DND-41 (cell line): ENCODE measurements at regions not wholly inside any gene's neighbourhood (a gene's known extent, or its start where the extent isn't known, plus 50 kb on each side); places are given as distances from the start of the nearest gene placed in this dataset.

Source experiments
- ATAC-seq: fragments of 200-7000 bp; cut with Tn5 transposase; 3 replicates; pipeline ENCODE4 v1.9.1; 2021; ENCODE audit warnings: low read depth; ENCODE audit not compliant: insufficient read depth
- DNase-seq: peaks from one replicate; pipeline ENCODE4 v3.0.0-alpha.2; 2020
- H2AFZ ChIP-seq: 2 replicates; pipeline ENCODE4 v1.6.0; 2012; ENCODE audit warnings: low read depth, low read length
- H3K27ac ChIP-seq: 2 replicates; pipeline ENCODE4 v1.5.1; 2012; ENCODE audit warnings: low read length, inconsistent platforms
- H3K27me3 ChIP-seq: fragments of 200-600 bp; sonication (generic); 2 replicates; pipeline ENCODE4 v1.6.0; 2012; ENCODE audit warnings: low read length, mild to moderate bottlenecking, inconsistent platforms; ENCODE audit not compliant: insufficient read depth, poor library complexity
- H3K36me3 ChIP-seq: 2 replicates; pipeline ENCODE4 v1.5.1; 2012; ENCODE audit warnings: low read length, inconsistent platforms; ENCODE audit not compliant: insufficient read depth
- H3K4me1 ChIP-seq: 2 replicates; pipeline ENCODE4 v1.5.1; 2012; ENCODE audit warnings: mild to moderate bottlenecking, low read length; ENCODE audit not compliant: insufficient read depth
- H3K4me2 ChIP-seq: 2 replicates; pipeline ENCODE4 v1.6.0; 2012; ENCODE audit warnings: mild to moderate bottlenecking, moderate library complexity, low read length, inconsistent platforms; ENCODE audit not compliant: insufficient read depth
- H3K4me3 ChIP-seq, 2 experiments: fragments of 200-600 bp in 1 of 2; shearing (Covaris generic) in 1 of 2; 2 replicates each; pipeline ENCODE4 v1.5.1; 2012 to 2016; ENCODE audit warnings: inconsistent platforms in 2 of 2, low read length in 2 of 2, mild to moderate bottlenecking in 2 of 2, low read depth in 1 of 2, moderate library complexity in 1 of 2
- H3K79me2 ChIP-seq: 2 replicates; pipeline ENCODE4 v1.6.0; 2012; ENCODE audit warnings: low read length, inconsistent platforms; ENCODE audit not compliant: insufficient read depth
- H3K9ac ChIP-seq: 2 replicates; pipeline ENCODE4 v1.6.0; 2012; ENCODE audit warnings: low read depth, mild to moderate bottlenecking, inconsistent platforms, low read length, moderate library complexity
- H3K9me3 ChIP-seq: 2 replicates; pipeline ENCODE4 v1.5.1; 2012; ENCODE audit warnings: low read length, moderate library complexity, mild to moderate bottlenecking, inconsistent platforms; ENCODE audit not compliant: insufficient read depth, severe bottlenecking
- H4K20me1 ChIP-seq: 2 replicates; pipeline ENCODE4 v1.6.0; 2012; ENCODE audit warnings: low read length; ENCODE audit not compliant: insufficient read depth
- EZH2 ChIP-seq: IDR thresholded peaks from 3 replicates; pipeline ENCODE4 v1.6.1; 2012; ENCODE audit warnings: borderline replicate concordance, low read depth, mild to moderate bottlenecking, moderate library complexity, low read length, inconsistent platforms; ENCODE audit not compliant: severe bottlenecking
- TF ChIP-seq, protein P1 (sequence below): IDR thresholded peaks from 2 replicates; pipeline ENCODE4 v1.5.1; 2012; ENCODE audit warnings: borderline replicate concordance, low read length, moderate library complexity, mild to moderate bottlenecking; ENCODE audit not compliant: poor library complexity, severe bottlenecking; ENCODE audit errors: extremely low read depth

DNA sequence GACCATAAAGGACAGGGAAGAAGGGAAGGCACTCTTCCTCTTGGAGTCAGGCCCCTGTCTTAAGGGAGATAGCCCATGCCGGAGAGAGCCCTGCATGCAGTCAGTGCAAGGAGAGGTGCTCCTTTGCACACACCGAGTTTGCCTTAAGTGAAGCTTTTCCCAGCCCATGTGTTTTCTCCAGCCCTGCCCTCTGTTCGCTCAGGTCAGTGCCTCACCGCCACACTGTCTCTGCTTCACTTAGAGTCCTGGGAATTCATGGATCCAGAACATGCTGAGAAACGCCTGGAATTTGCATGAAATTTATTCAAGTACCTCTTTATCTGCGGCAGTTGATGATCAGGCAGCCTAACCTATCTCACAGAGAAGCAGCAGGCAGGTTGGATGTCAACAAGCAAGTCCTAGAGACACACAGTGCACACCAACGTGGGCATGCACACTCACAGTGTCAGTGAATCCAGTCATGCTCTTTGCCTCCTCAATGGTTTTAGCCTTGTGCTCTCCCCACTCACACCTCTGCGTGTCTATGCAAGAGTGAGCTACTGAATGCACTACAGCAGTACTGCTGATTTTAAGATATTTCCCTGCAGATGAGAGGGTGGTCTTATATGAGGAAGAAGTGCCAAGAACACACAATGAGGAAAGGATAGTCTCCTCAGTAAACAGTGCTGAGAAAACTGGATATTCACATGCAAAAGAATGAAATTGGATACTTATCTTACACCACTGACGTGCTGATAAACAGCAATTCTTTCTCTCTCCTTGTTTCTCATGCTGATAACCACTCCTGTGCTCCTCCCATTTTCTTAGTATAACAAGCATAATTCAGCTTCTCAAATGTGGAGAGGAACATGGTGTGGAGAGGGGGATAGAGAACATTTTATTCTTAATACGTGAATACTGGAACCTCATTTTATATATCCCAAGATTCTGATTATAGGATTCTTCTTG, 295.1 kb upstream of the CDYL start:
- H3K27ac ChIP-seq = no peak overlapping the region
- H3K27me3 ChIP-seq = no peaks in the 10 kb centered on the region
- no peak overlapping the region for H3K4me3 ChIP-seq
- no peak for DNase-seq
- H3K4me2 ChIP-seq = no peak overlapping the region
- H3K4me1 ChIP-seq = no peaks in the 10 kb centered on the region
- H4K20me1 ChIP-seq = no peaks in the 10 kb centered on the region
- H3K79me2 ChIP-seq = no peaks in the 10 kb centered on the region
- H3K9me3 ChIP-seq = no peaks in the 10 kb centered on the region
- no peaks in the 10 kb centered on the region for H3K36me3 ChIP-seq
- no peak overlapping the region for H3K9ac ChIP-seq
- TF ChIP-seq, protein P1, sequence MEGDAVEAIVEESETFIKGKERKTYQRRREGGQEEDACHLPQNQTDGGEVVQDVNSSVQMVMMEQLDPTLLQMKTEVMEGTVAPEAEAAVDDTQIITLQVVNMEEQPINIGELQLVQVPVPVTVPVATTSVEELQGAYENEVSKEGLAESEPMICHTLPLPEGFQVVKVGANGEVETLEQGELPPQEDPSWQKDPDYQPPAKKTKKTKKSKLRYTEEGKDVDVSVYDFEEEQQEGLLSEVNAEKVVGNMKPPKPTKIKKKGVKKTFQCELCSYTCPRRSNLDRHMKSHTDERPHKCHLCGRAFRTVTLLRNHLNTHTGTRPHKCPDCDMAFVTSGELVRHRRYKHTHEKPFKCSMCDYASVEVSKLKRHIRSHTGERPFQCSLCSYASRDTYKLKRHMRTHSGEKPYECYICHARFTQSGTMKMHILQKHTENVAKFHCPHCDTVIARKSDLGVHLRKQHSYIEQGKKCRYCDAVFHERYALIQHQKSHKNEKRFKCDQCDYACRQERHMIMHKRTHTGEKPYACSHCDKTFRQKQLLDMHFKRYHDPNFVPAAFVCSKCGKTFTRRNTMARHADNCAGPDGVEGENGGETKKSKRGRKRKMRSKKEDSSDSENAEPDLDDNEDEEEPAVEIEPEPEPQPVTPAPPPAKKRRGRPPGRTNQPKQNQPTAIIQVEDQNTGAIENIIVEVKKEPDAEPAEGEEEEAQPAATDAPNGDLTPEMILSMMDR = no peak
- TF ChIP-seq EZH2 = no peak
- H2AFZ ChIP-seq = no peak overlapping the region
- no peak for ATAC-seq

GRCh38 chr6:4478098-4478497, 298.1 kb upstream of the CDYL start:
- TF ChIP-seq, protein P1 = no peak
- TF ChIP-seq EZH2 = no peak
- H3K79me2 ChIP-seq = no peaks in the 10 kb centered on the region
- no peaks in the 10 kb centered on the region for H3K4me1 ChIP-seq
- H3K27ac ChIP-seq = no peak overlapping the region
- H2AFZ ChIP-seq = no peak overlapping the region
- no peak overlapping the region for H3K9ac ChIP-seq
- H4K20me1 ChIP-seq = no peaks in the 10 kb centered on the region
- no peak overlapping the region for H3K4me3 ChIP-seq
- ATAC-seq (no peak), DNase-seq (no peak)
- H3K36me3 ChIP-seq = no peaks in the 10 kb centered on the region
- no peak overlapping the region for H3K4me2 ChIP-seq
- no peaks in the 10 kb centered on the region for H3K27me3 ChIP-seq
- H3K9me3 ChIP-seq = no peaks in the 10 kb centered on the region

- Histone ChIP-seq H2AFZ (no peak overlapping the region), H3K27me3 (no peaks in the 10 kb centered on the region), H3K9me3 (no peaks in the 10 kb centered on the region), H3K9ac (no peak overlapping the region), H3K27ac (no peak overlapping the region), H3K4me1 (no peaks in the 10 kb centered on the region), H3K4me3 (no peak overlapping the region), H3K79me2 (no peaks in the 10 kb centered on the region), H3K4me2 (no peak overlapping the region), H4K20me1 (no peaks in the 10 kb centered on the region), H3K36me3 (no peaks in the 10 kb centered on the region)
- ATAC-seq = no peak
- no peak for DNase-seq
- no peak for TF ChIP-seq EZH2
- TF ChIP-seq, protein P1 = no peak
Observed at GRCh38 chr6:4474810-4475209, 301.4 kb upstream of the CDYL start.
